ENCODE measurements at regions not wholly inside any gene's neighbourhood (a gene's known extent, or its start where the extent isn't known, plus 50 kb on each side); places are given as distances from the start of the nearest gene placed in this dataset.

DNA sequence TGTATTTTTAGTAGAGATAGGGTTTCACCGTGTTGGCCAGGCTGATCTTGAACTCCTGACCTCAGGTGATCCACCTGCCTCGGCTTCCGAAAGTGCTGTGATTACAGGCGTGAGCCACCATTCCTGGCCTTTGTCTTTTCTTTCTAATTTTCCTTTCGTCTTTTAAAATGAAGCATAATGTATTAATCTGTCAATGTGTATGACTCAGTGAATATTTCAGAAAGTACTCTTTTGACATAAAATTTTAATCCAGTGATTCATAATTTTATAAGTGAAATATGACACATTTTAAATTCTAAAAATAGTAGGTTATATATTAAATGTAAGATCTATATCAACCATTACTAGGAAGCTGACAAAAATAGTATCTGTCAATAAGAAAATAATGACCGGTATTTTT lies 1059.0 kb upstream of the PRMT6 start:
- Mint-ChIP-seq H3K9me3 (ENCODE audit: unreplicated experiment) (no peaks in the 10 kb centered on the region), H3K27ac (ENCODE audit: low read depth, unreplicated experiment) (no peak overlapping the region), H3K4me3 (ENCODE audit: unreplicated experiment) (no peak overlapping the region), H3K27me3 (ENCODE audit: insufficient read depth, unreplicated experiment) (no peaks in the 10 kb centered on the region), H3K4me1 (ENCODE audit: insufficient read depth, unreplicated experiment) (no peaks in the 10 kb centered on the region), H3K36me3 (ENCODE audit: insufficient read depth, unreplicated experiment) (no peaks in the 10 kb centered on the region)
- no TSS peak for BruUV-seq (replicated peaks)
- POLR2A ChIA-PET: no interaction called here
- CTCF ChIA-PET: no interaction called here
- no peak for DNase-seq (ENCODE audit: unreplicated experiment)
- TF ChIP-seq, protein P1, sequence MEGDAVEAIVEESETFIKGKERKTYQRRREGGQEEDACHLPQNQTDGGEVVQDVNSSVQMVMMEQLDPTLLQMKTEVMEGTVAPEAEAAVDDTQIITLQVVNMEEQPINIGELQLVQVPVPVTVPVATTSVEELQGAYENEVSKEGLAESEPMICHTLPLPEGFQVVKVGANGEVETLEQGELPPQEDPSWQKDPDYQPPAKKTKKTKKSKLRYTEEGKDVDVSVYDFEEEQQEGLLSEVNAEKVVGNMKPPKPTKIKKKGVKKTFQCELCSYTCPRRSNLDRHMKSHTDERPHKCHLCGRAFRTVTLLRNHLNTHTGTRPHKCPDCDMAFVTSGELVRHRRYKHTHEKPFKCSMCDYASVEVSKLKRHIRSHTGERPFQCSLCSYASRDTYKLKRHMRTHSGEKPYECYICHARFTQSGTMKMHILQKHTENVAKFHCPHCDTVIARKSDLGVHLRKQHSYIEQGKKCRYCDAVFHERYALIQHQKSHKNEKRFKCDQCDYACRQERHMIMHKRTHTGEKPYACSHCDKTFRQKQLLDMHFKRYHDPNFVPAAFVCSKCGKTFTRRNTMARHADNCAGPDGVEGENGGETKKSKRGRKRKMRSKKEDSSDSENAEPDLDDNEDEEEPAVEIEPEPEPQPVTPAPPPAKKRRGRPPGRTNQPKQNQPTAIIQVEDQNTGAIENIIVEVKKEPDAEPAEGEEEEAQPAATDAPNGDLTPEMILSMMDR (IDR thresholded peaks at IDR 0.05; ENCODE audit: unreplicated experiment): no peak
- intact Hi-C loops (cut with micrococcal nuclease): no loop called here

DNA sequence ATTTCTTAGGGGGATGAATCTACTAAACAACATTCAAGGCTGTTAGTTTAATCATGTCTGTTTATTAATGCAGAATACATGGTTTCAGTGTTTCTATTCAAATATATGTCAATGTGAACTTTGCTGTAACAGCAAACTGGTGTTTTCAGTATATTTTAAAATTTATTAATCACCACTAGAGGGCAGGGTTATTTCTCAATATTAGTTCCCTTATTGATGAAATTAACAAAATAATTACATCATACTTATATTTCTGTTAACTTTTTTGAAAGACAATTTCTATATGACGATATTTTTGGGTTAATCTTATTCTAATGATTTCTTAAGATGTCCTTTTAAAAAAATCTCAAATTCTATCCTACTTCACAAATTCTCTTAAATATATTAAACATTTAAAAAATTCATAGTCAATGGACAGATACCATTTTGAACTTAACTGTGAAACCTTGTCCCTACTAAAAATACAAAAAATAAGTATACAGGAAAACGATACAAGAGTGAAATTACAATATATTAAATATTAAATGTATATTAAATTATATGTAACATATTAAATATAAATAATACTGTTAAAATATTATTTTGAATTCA lies 1034.1 kb upstream of the PRMT6 start:
- TF ChIP-seq, protein P1 (IDR thresholded peaks at IDR 0.05; ENCODE audit: unreplicated experiment): peak; percentile 33
- intact Hi-C loops (cut with micrococcal nuclease): loop anchor here (1.0 to 10.0 kb wide), 4 partner anchors 245 to 1732 kb away; no protein-coding TSS in a partner anchor
- H3K27ac Mint-ChIP-seq (ENCODE audit: low read depth, unreplicated experiment): no peak overlapping the region
- no TSS peak for BruUV-seq (replicated peaks)
- peak; percentile 20 for DNase-seq (ENCODE audit: unreplicated experiment)
- no peaks in the 10 kb centered on the region for H3K36me3 Mint-ChIP-seq (ENCODE audit: insufficient read depth, unreplicated experiment)
- H3K9me3 Mint-ChIP-seq (ENCODE audit: unreplicated experiment): no peaks in the 10 kb centered on the region
- ChIA-PET CTCF (no interaction called here), POLR2A (no interaction called here)
- peaks cover 7% of the 10 kb centered on the region for H3K4me1 Mint-ChIP-seq (ENCODE audit: insufficient read depth, unreplicated experiment)
- no peaks in the 10 kb centered on the region for H3K27me3 Mint-ChIP-seq (ENCODE audit: insufficient read depth, unreplicated experiment)
- H3K4me3 Mint-ChIP-seq (ENCODE audit: unreplicated experiment): no peak overlapping the region

DNA sequence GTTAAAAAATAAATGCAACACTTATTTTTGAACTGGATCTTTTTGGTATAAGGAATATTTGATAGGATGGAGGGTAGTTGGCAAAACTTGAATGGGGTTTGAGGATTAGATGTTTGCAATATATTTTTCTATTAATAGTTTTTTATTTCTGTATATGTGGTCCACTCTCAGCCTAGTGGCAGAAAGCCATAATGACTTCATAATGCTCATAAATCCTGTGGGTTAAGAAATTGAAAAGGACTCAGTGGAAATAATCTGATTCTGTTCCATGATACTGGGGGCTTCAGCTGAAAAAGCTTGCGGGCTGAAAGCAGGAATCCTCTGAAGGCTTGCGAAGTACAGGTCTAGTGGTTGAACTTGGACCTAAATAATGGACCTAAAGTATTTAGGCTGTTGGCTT lies 1028.6 kb upstream of the PRMT6 start:
- ChIA-PET CTCF (interaction anchor here (0.6 kb wide), 2 partner anchors 525 to 1379 kb away, joined by 3 read pairs; no protein-coding TSS in a partner anchor), POLR2A (no interaction called here)
- TF ChIP-seq, protein P1 (IDR thresholded peaks at IDR 0.05; ENCODE audit: unreplicated experiment): no peak
- no peaks in the 10 kb centered on the region for H3K27me3 Mint-ChIP-seq (ENCODE audit: insufficient read depth, unreplicated experiment)
- no peak overlapping the region for H3K27ac Mint-ChIP-seq (ENCODE audit: low read depth, unreplicated experiment)
- no peaks in the 10 kb centered on the region for H3K4me1 Mint-ChIP-seq (ENCODE audit: insufficient read depth, unreplicated experiment)
- no peaks in the 10 kb centered on the region for H3K36me3 Mint-ChIP-seq (ENCODE audit: insufficient read depth, unreplicated experiment)
- intact Hi-C loops (cut with micrococcal nuclease): loop anchor here (10.0 kb wide), 1 partner anchor 1727 kb away; no protein-coding TSS in a partner anchor
- H3K4me3 Mint-ChIP-seq (ENCODE audit: unreplicated experiment): no peak overlapping the region
- no TSS peak for BruUV-seq (replicated peaks)
- no peaks in the 10 kb centered on the region for H3K9me3 Mint-ChIP-seq (ENCODE audit: unreplicated experiment)
- DNase-seq (ENCODE audit: unreplicated experiment): no peak

DNA sequence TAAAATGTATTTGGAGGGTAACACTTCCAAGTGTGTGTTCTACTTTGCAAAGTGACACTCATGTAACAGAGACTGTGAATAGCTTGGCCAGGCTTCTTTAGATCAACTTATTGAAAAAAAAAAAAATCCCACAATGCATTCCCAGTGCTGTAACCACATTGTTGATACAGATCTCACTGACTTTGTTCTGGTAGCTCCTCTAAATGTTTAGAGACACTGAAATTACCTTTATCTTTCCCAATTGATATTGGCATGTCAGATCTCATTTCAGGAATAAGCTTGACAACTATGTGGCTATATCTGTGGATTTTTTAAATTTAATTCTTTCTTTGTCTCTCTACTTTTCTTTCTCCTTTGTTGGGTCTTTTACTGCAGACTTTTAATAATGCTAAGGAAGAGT lies 1018.9 kb upstream of the PRMT6 start:
- POLR2A ChIA-PET: no interaction called here
- H3K9me3 Mint-ChIP-seq (ENCODE audit: unreplicated experiment): peaks cover 13% of the 10 kb centered on the region
- BruUV-seq (replicated peaks): no TSS peak
- no peak overlapping the region for H3K27ac Mint-ChIP-seq (ENCODE audit: low read depth, unreplicated experiment)
- CTCF ChIA-PET: interaction anchor here (0.6 to 0.7 kb wide), 5 partner anchors 12 to 1105 kb away, joined by 3 to 4 read pairs (median 4); no protein-coding TSS in a partner anchor
- DNase-seq (ENCODE audit: unreplicated experiment): no peak
- intact Hi-C loops (cut with micrococcal nuclease): no loop called here
- no peaks in the 10 kb centered on the region for H3K4me1 Mint-ChIP-seq (ENCODE audit: insufficient read depth, unreplicated experiment)
- no peaks in the 10 kb centered on the region for H3K27me3 Mint-ChIP-seq (ENCODE audit: insufficient read depth, unreplicated experiment)
- no peaks in the 10 kb centered on the region for H3K36me3 Mint-ChIP-seq (ENCODE audit: insufficient read depth, unreplicated experiment)
- no peak overlapping the region for H3K4me3 Mint-ChIP-seq (ENCODE audit: unreplicated experiment)
- TF ChIP-seq, protein P1 (IDR thresholded peaks at IDR 0.05; ENCODE audit: unreplicated experiment): no peak

Measured in MCF 10A (cell line).